Left lung (tissue), 4 donors: ENCODE measurements at regions not wholly inside any gene's neighbourhood (a gene's known extent, or its start where the extent isn't known, plus 50 kb on each side); places are given as distances from the start of the nearest gene placed in this dataset.
A peak's percentile ranks its signal among the peaks of the same experiment; 100 is the strongest.

Experiments used
- ATAC-seq: fragments of 200-7000 bp; cut with Tn5 transposase; one replicate; pipeline ENCODE4 v1.9.1; 2020; ENCODE audit warnings: moderate library complexity
- DNase-seq, 4 donors: peaks; one replicate each; pipeline ENCODE4 v3.0.0-alpha.2; 2013 to 2020
- H3K27ac ChIP-seq, 2 donors: fragments of 200-600 bp; sonication (generic) in 1 of 2; one replicate each; pipeline versions ENCODE4 v1.5.0 to v1.8.0; 2020 to 2021
- H3K27me3 ChIP-seq, 2 donors: fragments of 200-600 bp; sonication (generic) in 1 of 2; one replicate each; pipeline versions ENCODE4 v1.5.0 to v1.8.0; 2020 to 2021
- H3K36me3 ChIP-seq, 2 donors: fragments of 200-600 bp; sonication (generic) in 1 of 2; one replicate each; pipeline versions ENCODE4 v1.5.0 to v1.8.0; 2020 to 2021
- H3K4me1 ChIP-seq, 2 donors: fragments of 200-600 bp; one replicate each; pipeline ENCODE4 v1.8.0; 2021
- H3K4me3 ChIP-seq, 2 donors: fragments of 200-600 bp; sonication (generic) in 1 of 2; one replicate each; pipeline versions ENCODE4 v1.5.0 to v1.8.0; 2020 to 2021; ENCODE audit warnings: mild to moderate bottlenecking in 1 of 2
- H3K9me3 ChIP-seq, 2 donors: fragments of 200-600 bp; sonication (generic) in 1 of 2; one replicate each; pipeline versions ENCODE4 v1.5.0 to v1.8.0; 2020 to 2021
- intact Hi-C, 2 donors: fragments of 100-400 bp; cut with DNase I; formaldehyde crosslinking; loops; one replicate each; pipeline versions ENCODE4 v1.11.2 to v1.14.2; 2022
- TF ChIP-seq, protein P1 (sequence below), 2 donors: fragments of 200-600 bp; sonication (generic) in 1 of 2; IDR thresholded peaks; one replicate each; pipeline versions ENCODE4 v1.5.0 to v1.8.0; 2021; ENCODE audit warnings: antibody characterized with exemption in 2 of 2
- donor health status: DM: no; HTN: yes; CAD: no.
- donor health status: DM: no; HTN: no; CAD: no.

DNA sequence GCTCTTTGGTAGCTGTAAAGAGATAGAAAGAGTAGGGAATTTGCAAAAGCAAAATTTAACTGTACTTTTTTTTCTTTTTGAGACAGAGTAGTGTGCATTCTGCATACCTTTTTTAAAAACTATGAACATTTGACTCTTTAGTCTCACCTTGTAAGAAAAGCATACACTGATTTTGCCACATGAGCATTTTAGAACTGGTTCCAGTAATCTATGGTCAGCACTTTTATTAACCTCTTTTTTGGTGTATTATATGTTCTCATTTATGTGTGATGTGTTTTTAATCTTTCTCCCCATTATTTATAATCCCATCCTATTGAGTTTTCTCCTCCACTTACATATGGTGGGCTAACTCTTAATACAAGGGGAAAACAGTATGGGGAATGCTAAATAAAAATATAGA lies 1111.4 kb downstream of the FLRT2 start:
- TF ChIP-seq, protein P1, sequence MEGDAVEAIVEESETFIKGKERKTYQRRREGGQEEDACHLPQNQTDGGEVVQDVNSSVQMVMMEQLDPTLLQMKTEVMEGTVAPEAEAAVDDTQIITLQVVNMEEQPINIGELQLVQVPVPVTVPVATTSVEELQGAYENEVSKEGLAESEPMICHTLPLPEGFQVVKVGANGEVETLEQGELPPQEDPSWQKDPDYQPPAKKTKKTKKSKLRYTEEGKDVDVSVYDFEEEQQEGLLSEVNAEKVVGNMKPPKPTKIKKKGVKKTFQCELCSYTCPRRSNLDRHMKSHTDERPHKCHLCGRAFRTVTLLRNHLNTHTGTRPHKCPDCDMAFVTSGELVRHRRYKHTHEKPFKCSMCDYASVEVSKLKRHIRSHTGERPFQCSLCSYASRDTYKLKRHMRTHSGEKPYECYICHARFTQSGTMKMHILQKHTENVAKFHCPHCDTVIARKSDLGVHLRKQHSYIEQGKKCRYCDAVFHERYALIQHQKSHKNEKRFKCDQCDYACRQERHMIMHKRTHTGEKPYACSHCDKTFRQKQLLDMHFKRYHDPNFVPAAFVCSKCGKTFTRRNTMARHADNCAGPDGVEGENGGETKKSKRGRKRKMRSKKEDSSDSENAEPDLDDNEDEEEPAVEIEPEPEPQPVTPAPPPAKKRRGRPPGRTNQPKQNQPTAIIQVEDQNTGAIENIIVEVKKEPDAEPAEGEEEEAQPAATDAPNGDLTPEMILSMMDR (IDR thresholded peaks at IDR 0.05), result no peak
- intact Hi-C loops, result no loop called here

DNA sequence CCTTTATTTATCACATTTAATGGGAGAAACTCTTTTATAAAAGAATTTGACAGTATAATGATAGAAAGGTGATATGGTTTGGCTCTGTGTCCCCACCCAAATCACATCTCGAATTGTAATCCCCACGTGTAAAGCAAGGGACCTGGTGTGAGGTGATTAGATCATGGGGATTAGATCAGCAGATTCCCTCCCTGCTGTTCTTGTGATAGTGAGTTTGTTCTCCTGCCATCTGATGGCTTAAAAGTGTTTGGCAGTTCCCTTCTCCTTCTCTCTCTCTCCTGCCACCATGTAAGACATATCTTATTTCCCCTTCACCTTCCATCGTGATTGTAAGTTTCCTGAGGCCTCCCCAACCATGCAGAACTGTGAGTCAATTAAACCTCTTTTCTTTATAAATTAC lies 1110.3 kb downstream of the FLRT2 start:
- Histone ChIP-seq H3K27ac (no peak overlapping the region), H3K4me1 (no peaks in the 10 kb centered on the region), H3K4me3 (no peak overlapping the region), H3K27me3 (no peaks in the 10 kb centered on the region), H3K36me3 (no peaks in the 10 kb centered on the region), H3K9me3 (no peaks in the 10 kb centered on the region)
- DNase-seq (no peak), ATAC-seq (no peak)
- intact Hi-C loops, result no loop called here
- TF ChIP-seq, protein P1 (IDR thresholded peaks at IDR 0.05), result no peak

More for the DNA sequence above, 1111.4 kb downstream of the FLRT2 start:
- Histone ChIP-seq H3K9me3 (peaks cover 0 to 1% of the 10 kb centered on the region in 2 donors), H3K4me1 (no peaks in the 10 kb centered on the region), H3K27ac (no peak overlapping the region), H3K36me3 (no peaks in the 10 kb centered on the region), H3K27me3 (no peaks in the 10 kb centered on the region), H3K4me3 (no peak overlapping the region)
- ATAC-seq (no peak), DNase-seq (no peak)

DNA sequence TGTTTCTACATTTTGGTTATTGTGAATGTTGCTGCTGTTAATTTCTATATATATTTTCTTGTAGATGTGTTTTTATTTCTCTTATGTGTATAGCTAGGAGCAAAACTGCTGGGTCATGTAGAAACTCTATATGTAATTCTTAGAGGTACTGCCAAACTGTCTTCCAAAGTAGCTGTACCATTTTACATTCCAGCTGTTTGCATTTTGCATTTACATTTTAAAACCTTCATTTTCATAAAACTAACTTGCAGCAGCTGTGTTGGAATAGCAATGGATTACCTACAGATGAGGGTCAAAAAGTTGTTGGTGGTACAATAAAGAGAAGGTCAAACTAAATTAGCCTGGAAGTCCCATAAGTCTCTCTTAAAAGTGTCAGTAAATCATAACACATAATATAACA lies 1109.7 kb downstream of the FLRT2 start:
- Histone ChIP-seq H3K4me3 (no peak overlapping the region), H3K27me3 (no peaks in the 10 kb centered on the region), H3K9me3 (no peaks in the 10 kb centered on the region), H3K27ac (no peak overlapping the region), H3K4me1 (no peaks in the 10 kb centered on the region), H3K36me3 (no peaks in the 10 kb centered on the region)
- ATAC-seq, result no peak
- intact Hi-C loops, result no loop called here
- TF ChIP-seq, protein P1 (IDR thresholded peaks at IDR 0.05), result no peak
- DNase-seq, result peak in 2 of 4 donors; percentile 5 to 9

DNA sequence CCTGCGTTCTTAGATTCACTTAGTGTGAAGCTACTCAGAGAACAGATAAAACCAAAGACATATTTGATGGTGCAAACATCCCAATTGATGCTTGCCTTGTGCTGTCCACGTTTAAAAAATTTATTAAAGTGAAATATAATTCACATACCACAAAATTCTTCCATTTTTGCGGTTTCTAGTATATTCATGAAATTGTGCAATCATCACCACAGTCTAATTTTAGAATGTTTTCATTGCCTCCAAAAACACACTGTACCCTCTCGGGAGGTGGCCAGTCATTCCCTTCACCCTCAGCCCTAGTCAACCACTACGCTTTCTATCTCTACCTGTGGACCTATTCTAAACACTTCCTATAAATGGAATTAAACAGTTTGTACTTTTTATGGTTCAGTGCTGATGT lies 1109.2 kb downstream of the FLRT2 start:
- H3K27ac ChIP-seq, result no peak overlapping the region
- no peaks in the 10 kb centered on the region for H3K4me1 ChIP-seq
- H3K27me3 ChIP-seq, result no peaks in the 10 kb centered on the region
- TF ChIP-seq, protein P1 (IDR thresholded peaks at IDR 0.05), result no peak
- DNase-seq, result no peak
- no peaks in the 10 kb centered on the region for H3K9me3 ChIP-seq
- H3K36me3 ChIP-seq, result no peaks in the 10 kb centered on the region
- intact Hi-C loops, result no loop called here
- H3K4me3 ChIP-seq, result no peak overlapping the region
- ATAC-seq, result no peak

DNA sequence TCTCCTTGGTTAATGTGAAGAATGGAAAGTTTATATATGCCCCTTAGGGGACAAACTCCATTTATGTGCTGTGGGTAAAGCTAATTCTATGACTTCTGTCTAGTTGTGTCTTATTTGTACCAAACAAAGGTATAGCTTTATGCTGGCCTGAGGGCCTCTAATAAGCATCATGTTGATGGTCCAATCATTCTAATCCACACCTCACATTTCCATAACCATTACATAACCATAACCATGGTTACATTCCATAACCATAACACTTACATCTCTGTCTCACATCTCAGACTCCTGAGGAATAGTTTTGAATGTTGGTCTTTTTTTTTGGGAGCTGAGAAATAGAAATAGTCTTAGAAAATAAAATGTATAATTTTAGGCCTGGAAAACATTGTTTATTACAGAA lies 1097.1 kb downstream of the FLRT2 start:
- H3K9me3 ChIP-seq, result peaks cover 0 to 7% of the 10 kb centered on the region in 2 donors
- no peaks in the 10 kb centered on the region for H3K36me3 ChIP-seq
- no peak overlapping the region for H3K27ac ChIP-seq
- intact Hi-C loops, result no loop called here
- no peak overlapping the region for H3K4me3 ChIP-seq
- H3K27me3 ChIP-seq, result no peaks in the 10 kb centered on the region
- TF ChIP-seq, protein P1 (IDR thresholded peaks at IDR 0.05), result no peak
- no peak for DNase-seq
- H3K4me1 ChIP-seq, result no peaks in the 10 kb centered on the region
- ATAC-seq, result no peak
